B cell (primary cell): ENCODE measurements at regions not wholly inside any gene's neighbourhood (a gene's known extent, or its start where the extent isn't known, plus 50 kb on each side); places are given as distances from the start of the nearest gene placed in this dataset.

Experiments
- ATAC-seq: fragments of 200-7000 bp; cut with Tn5 transposase; one replicate; pipeline ENCODE4 v1.10.0; 2021; ENCODE audit warnings: low read depth, mild to moderate bottlenecking, moderate number of reproducible peaks, moderate library complexity
- CTCF ChIA-PET: fragments of 350-600 bp; sonication (Branson Sonifier 250); formaldehyde crosslinking; loops from one replicate; lab custom pipeline; 2021; ENCODE audit warnings: antibody characterized with exemption, inconsistent platforms; lab: Charles Lee
- POLR2A ChIA-PET: fragments of 350-600 bp; sonication (Branson Sonifier 250); formaldehyde crosslinking; loops from one replicate; lab custom pipeline; 2021; ENCODE audit warnings: antibody characterized with exemption; lab: Charles Lee
- DNase-seq: peaks from one replicate; pipeline ENCODE4 v3.0.0; 2013
- H2AFZ ChIP-seq: 2 replicates; pipeline ENCODE4 v1.6.1; 2012; ENCODE audit warnings: mild to moderate bottlenecking, low read depth, low read length; ENCODE audit not compliant: insufficient read depth, poor library complexity, severe bottlenecking
- H3K27ac ChIP-seq, 2 donors: 1 replicate in 1 of 2; 2 replicates in 1 of 2; pipeline ENCODE4 v1.5.1; 2012 to 2013; ENCODE audit warnings: low read length in 2 of 2, mild to moderate bottlenecking in 2 of 2, moderate library complexity in 1 of 2
- H3K27me3 ChIP-seq, 4 experiments: fragments of 200-600 bp in 1 of 4; sonication (generic) in 1 of 4; replicated peaks in 1 of 4; 1 replicate in 2 of 4; 2 replicates in 2 of 4; pipeline versions ENCODE4 v1.6.1 to v1.7.0; 2013 to 2016; ENCODE audit warnings: low read length in 3 of 4, mild to moderate bottlenecking in 2 of 4, mixed read lengths in 1 of 4, moderate library complexity in 1 of 4; ENCODE audit not compliant: insufficient read depth in 4 of 4, control insufficient read depth in 3 of 4; ENCODE audit errors: control extremely low read depth in 1 of 4
- H3K36me3 ChIP-seq, 2 experiments: replicated peaks in 1 of 2; 1 replicate in 1 of 2; 2 replicates in 1 of 2; pipeline versions ENCODE4 v1.6.1 to v1.7.1; 2013; ENCODE audit warnings: low read length in 1 of 2; ENCODE audit not compliant: insufficient read depth in 2 of 2, control insufficient read depth in 1 of 2; ENCODE audit errors: control extremely low read depth in 1 of 2, extremely low read depth in 1 of 2
- H3K4me1 ChIP-seq, 2 donors: fragments of 200-600 bp in 1 of 2; sonication (generic) in 1 of 2; 1 replicate in 1 of 2; 2 replicates in 1 of 2; pipeline versions ENCODE4 v1.5.1 to v1.6.1; 2013 to 2017; ENCODE audit warnings: low read length in 2 of 2; ENCODE audit not compliant: control insufficient read depth in 2 of 2, insufficient read depth in 2 of 2
- H3K4me2 ChIP-seq: replicated peaks from 2 replicates; pipeline ENCODE3; 2012; ENCODE audit warnings: mild to moderate bottlenecking, low read depth, low read length; ENCODE audit not compliant: poor library complexity, severe bottlenecking
- H3K4me3 ChIP-seq, 5 experiments: fragments of 200-600 bp in 1 of 5; sonication (generic) in 1 of 5; 1 replicate in 3 of 5; 2 replicates in 2 of 5; pipeline versions ENCODE4 v1.5.1 to v1.7.0; 2011 to 2016; ENCODE audit warnings: low read length in 4 of 5, mild to moderate bottlenecking in 4 of 5, low read depth in 2 of 5, control low read depth in 1 of 5, moderate library complexity in 1 of 5; ENCODE audit not compliant: insufficient read depth in 1 of 5; ENCODE audit errors: control extremely low read depth in 1 of 5, extremely low read depth in 1 of 5
- H3K79me2 ChIP-seq: fragments of 200-600 bp; sonication (generic); one replicate; pipeline ENCODE4 v1.6.0; 2016; ENCODE audit warnings: low read length; ENCODE audit not compliant: control insufficient read depth, insufficient read depth
- H3K9ac ChIP-seq: fragments of 200-600 bp; sonication (generic); 2 replicates; pipeline ENCODE4 v1.6.1; 2017; ENCODE audit warnings: mild to moderate bottlenecking, low read length, moderate library complexity
- H3K9me3 ChIP-seq, 3 donors: one replicate each; pipeline versions ENCODE4 v1.6.1 to v1.7.1; 2013; ENCODE audit warnings: low read length in 2 of 3; ENCODE audit not compliant: control insufficient read depth in 2 of 3, insufficient read depth in 1 of 3; ENCODE audit errors: control extremely low read depth in 1 of 3
- H4K20me1 ChIP-seq: 2 replicates; pipeline ENCODE4 v1.6.0; 2012; ENCODE audit warnings: mild to moderate bottlenecking, low read length; ENCODE audit not compliant: insufficient read depth, control insufficient read depth, poor library complexity, severe bottlenecking
- H3K27ac Mint-ChIP-seq: one replicate; pipeline ENCODE4 v1.8.0; 2021; ENCODE audit warnings: mixed read lengths
- H3K27me3 Mint-ChIP-seq: one replicate; pipeline ENCODE4 v1.8.0; 2021; ENCODE audit warnings: mixed read lengths
- H3K4me1 Mint-ChIP-seq: one replicate; pipeline ENCODE4 v1.8.0; 2021; ENCODE audit warnings: mixed read lengths
- H3K4me3 Mint-ChIP-seq: one replicate; pipeline ENCODE4 v1.8.0; 2021; ENCODE audit warnings: mixed read lengths
- H3K9me3 Mint-ChIP-seq: one replicate; pipeline ENCODE4 v1.8.0; 2022; ENCODE audit warnings: mixed read lengths; ENCODE audit not compliant: insufficient read depth
- CTCF ChIP-seq: fragments of 200-600 bp; IDR thresholded peaks from one replicate; pipeline ENCODE4 v1.8.0; 2022; ENCODE audit warnings: antibody characterized with exemption, mild to moderate bottlenecking
- EZH2 ChIP-seq: IDR thresholded peaks from 2 replicates; pipeline ENCODE4 v1.6.1; 2012; ENCODE audit warnings: borderline replicate concordance, low read depth, mild to moderate bottlenecking, moderate library complexity, low read length; ENCODE audit not compliant: insufficient read depth, poor library complexity, severe bottlenecking
- WGBS: methylation state at CpG from one replicate; pipeline ENCODE4 v1.1.5; 2013; ENCODE audit warnings: missing lambda C conversion rate; ENCODE audit not compliant: insufficient coverage; 5-methylcytosine and 5-hydroxymethylcytosine counted together
- intact Hi-C: fragments of 100-400 bp; cut with micrococcal nuclease; formaldehyde crosslinking; loops from one replicate; pipeline ENCODE4 v1.10.0; 2022

DNA sequence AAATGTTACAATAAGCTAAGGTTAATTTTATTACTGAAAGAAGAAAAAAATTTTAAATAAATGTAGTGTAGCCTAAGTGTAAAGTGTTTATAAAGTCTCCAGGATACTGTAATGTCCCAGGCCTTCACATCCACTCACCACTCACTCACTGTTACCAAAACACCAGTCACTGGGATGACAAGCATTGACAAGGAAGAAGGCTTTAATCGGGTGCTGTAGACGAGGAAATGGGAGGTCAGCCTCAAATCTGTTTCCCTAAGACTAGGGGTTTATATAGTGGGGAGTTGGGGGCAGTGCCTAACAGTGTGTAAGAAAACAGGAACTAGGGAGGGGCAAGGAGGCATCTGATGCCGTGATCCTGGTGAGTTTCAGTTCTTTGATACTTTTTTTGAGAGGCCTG lies 69.4 kb downstream of the CHRM3 start:
- no peak overlapping the region for H3K4me2 ChIP-seq
- H3K4me3 ChIP-seq = no peak overlapping the region
- no peak overlapping the region for H2AFZ ChIP-seq
- no peak for TF ChIP-seq EZH2
- no peak for TF ChIP-seq CTCF
- Mint-ChIP-seq H3K4me1 (peaks cover 2% of the 10 kb centered on the region), H3K27ac (no peak overlapping the region), H3K4me3 (no peak overlapping the region), H3K9me3 (peaks cover 2% of the 10 kb centered on the region), H3K27me3 (no peaks in the 10 kb centered on the region)
- no peak overlapping the region for H3K9ac ChIP-seq
- ChIA-PET CTCF (no interaction called here), POLR2A (no interaction called here)
- intact Hi-C loops = no loop called here
- no peaks in the 10 kb centered on the region for H3K27me3 ChIP-seq
- H3K79me2 ChIP-seq = no peaks in the 10 kb centered on the region
- H3K9me3 ChIP-seq = peaks cover 0 to 4% (median 0%) of the 10 kb centered on the region in 3 donors
- DNase-seq = no peak
- H3K27ac ChIP-seq = no peak overlapping the region
- H3K4me1 ChIP-seq = no peaks in the 10 kb centered on the region
- ATAC-seq = no peak
- no peaks in the 10 kb centered on the region for H4K20me1 ChIP-seq
- no peaks in the 10 kb centered on the region for H3K36me3 ChIP-seq
- WGBS = 100% methylated on average over 1 of the region's 3 CpGs

DNA sequence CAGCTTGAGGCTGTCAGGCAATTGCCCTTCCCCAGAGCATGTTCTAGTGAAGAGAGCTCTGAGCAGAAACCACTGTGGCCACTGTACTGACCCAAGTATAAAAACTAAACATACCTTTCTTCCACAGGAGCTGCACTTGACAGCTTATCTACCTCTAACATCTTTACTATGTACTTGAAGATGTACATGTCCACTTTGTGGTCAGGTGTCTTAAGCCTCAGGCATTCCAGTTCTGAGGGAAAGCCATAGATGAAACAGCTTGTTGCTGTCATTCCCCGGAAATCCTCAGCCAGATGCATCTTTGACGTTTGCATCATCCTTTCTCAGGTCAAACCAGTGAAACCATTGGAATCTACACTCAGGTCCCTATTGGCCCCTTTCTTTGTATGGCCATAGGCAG lies 70.4 kb downstream of the CHRM3 start:
- peaks cover 0 to 4% (median 0%) of the 10 kb centered on the region in 3 donors for H3K9me3 ChIP-seq
- H3K4me1 Mint-ChIP-seq = peaks cover 2% of the 10 kb centered on the region
- CTCF ChIA-PET = no interaction called here
- TF ChIP-seq EZH2 = no peak
- no peak for TF ChIP-seq CTCF
- intact Hi-C loops = no loop called here
- no peak overlapping the region for H3K4me3 ChIP-seq
- no peaks in the 10 kb centered on the region for H3K4me1 ChIP-seq
- H3K4me2 ChIP-seq = no peak overlapping the region
- no peaks in the 10 kb centered on the region for H3K36me3 ChIP-seq
- no peaks in the 10 kb centered on the region for H3K27me3 Mint-ChIP-seq
- no peaks in the 10 kb centered on the region for H3K27me3 ChIP-seq
- peaks cover 2% of the 10 kb centered on the region for H3K9me3 Mint-ChIP-seq
- H3K4me3 Mint-ChIP-seq = no peak overlapping the region
- no peak overlapping the region for H3K27ac Mint-ChIP-seq
- ATAC-seq = no peak
- H3K79me2 ChIP-seq = no peaks in the 10 kb centered on the region
- H3K9ac ChIP-seq = no peak overlapping the region
- no peak for DNase-seq
- H2AFZ ChIP-seq = no peak overlapping the region
- H3K27ac ChIP-seq = no peak overlapping the region
- POLR2A ChIA-PET = no interaction called here
- WGBS = 89% methylated on average over 2 of the region's 2 CpGs
- no peaks in the 10 kb centered on the region for H4K20me1 ChIP-seq
